ENCODE measurements at regions not wholly inside any gene's neighbourhood (a gene's known extent, or its start where the extent isn't known, plus 50 kb on each side); places are given as distances from the start of the nearest gene placed in this dataset.
"Not testable (repeated sequence)": the region's sequence is repeated elsewhere in the genome, so short reads cannot be mapped to it uniquely, and the experiment has no call there.

DNA sequence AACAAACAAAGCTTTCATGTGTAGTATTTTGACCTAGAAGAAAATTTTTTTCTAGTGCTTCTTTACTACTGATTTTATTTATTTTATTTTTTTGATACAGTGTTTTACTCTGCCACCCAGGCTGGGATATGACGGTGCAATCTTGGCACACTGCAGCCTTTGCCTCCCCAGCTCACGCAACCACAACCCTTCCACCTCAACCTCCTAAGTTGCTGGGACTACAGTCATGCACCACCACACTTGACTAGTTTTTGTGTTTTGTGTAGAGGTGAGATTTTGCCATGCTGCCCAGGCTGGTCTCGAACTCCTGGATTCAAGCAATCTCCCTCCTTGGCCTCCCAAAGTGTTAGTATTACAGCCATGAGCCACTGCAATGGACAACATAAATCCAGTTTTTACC, 1234.0 kb downstream of the CDY2B start:
- no peak for DNase-seq (ENCODE audit: low spot score in 2 of 2)
- no peaks in the 10 kb centered on the region for H3K36me3 ChIP-seq
- no peaks in the 10 kb centered on the region for H3K9me3 ChIP-seq
- 84% methylated on average over 3 of the region's 3 CpGs; no CpG with 5 or more reads in 1 of the 2 donors for WGBS, 2 donors
- H3K4me3 ChIP-seq: no peak overlapping the region
- no peak for TF ChIP-seq EP300 (IDR thresholded peaks at IDR 0.05)
- TF ChIP-seq POLR2A (IDR thresholded peaks at IDR 0.05): no peak
- TF ChIP-seq, protein P1, sequence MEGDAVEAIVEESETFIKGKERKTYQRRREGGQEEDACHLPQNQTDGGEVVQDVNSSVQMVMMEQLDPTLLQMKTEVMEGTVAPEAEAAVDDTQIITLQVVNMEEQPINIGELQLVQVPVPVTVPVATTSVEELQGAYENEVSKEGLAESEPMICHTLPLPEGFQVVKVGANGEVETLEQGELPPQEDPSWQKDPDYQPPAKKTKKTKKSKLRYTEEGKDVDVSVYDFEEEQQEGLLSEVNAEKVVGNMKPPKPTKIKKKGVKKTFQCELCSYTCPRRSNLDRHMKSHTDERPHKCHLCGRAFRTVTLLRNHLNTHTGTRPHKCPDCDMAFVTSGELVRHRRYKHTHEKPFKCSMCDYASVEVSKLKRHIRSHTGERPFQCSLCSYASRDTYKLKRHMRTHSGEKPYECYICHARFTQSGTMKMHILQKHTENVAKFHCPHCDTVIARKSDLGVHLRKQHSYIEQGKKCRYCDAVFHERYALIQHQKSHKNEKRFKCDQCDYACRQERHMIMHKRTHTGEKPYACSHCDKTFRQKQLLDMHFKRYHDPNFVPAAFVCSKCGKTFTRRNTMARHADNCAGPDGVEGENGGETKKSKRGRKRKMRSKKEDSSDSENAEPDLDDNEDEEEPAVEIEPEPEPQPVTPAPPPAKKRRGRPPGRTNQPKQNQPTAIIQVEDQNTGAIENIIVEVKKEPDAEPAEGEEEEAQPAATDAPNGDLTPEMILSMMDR (IDR thresholded peaks at IDR 0.05): no peak
- no peaks in the 10 kb centered on the region for H3K4me1 ChIP-seq
- no peak overlapping the region for H3K27ac ChIP-seq
- H3K27me3 ChIP-seq: no peaks in the 10 kb centered on the region

DNA sequence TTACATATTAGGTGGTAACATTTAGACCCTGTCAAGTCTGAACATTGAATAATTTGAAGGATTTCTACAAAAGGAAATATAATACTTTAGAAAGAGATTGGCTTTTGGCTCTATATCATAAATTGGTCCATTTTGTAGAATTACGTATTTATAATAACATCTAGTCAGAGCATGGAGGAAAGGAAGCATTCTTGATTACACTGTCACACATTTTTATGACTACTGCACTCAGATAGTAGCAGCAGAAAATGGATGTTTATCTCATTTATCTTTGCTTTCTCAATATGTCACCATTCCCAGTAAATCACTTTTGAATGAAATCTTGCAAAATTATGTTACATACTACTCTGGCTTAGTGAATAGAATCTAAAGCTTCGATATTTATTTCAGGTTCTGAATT, 1234.6 kb downstream of the CDY2B start:
- TF ChIP-seq EP300 (IDR thresholded peaks at IDR 0.05): no peak
- no peak for TF ChIP-seq POLR2A (IDR thresholded peaks at IDR 0.05)
- Histone ChIP-seq H3K9me3 (no peaks in the 10 kb centered on the region), H3K36me3 (no peaks in the 10 kb centered on the region), H3K4me3 (no peak overlapping the region), H3K4me1 (no peaks in the 10 kb centered on the region), H3K27ac (no peak overlapping the region), H3K27me3 (no peaks in the 10 kb centered on the region)
- WGBS, 2 donors: 92% methylated on average over 2 of the region's 2 CpGs; no CpG with 5 or more reads in 1 of the 2 donors
- no peak for DNase-seq (ENCODE audit: low spot score in 2 of 2)

DNA sequence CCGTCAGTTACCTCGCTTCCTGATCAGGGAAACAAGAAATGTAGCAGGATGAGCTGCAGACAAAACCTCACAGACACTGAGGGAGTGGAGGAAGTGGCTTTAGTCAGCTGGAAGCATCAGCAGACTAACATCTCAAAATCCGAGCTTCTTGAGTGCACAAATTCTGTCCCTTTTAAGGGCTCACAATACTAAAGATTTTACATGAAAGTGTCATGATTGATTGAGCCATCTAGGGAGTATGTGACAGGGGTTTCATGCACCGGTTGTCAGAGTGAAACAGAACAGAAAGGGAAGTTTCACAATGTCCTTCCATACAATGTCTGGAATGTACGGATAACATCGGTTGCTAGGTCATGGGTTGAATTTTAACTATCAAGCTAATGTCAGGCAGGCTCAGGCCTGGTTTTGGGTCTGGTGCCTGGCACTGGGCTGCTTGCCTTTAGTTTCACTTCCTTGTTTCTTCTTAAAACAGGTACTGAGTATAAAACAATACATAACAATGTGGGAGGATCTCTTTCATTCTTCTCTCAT, 1235.7 kb downstream of the CDY2B start:
- no peak for DNase-seq (ENCODE audit: low spot score in 2 of 2)
- no peak overlapping the region for H3K27ac ChIP-seq
- no peaks in the 10 kb centered on the region for H3K9me3 ChIP-seq
- no peaks in the 10 kb centered on the region for H3K4me1 ChIP-seq
- no peak for TF ChIP-seq EP300 (IDR thresholded peaks at IDR 0.05)
- TF ChIP-seq, protein P1 (IDR thresholded peaks at IDR 0.05): no peak
- TF ChIP-seq POLR2A (IDR thresholded peaks at IDR 0.05): no peak
- H3K36me3 ChIP-seq: no peaks in the 10 kb centered on the region
- 74% methylated on average over 3 of the region's 6 CpGs; no CpG with 5 or more reads in 1 of the 2 donors for WGBS, 2 donors
- no peak overlapping the region for H3K4me3 ChIP-seq
- no peaks in the 10 kb centered on the region for H3K27me3 ChIP-seq

DNA sequence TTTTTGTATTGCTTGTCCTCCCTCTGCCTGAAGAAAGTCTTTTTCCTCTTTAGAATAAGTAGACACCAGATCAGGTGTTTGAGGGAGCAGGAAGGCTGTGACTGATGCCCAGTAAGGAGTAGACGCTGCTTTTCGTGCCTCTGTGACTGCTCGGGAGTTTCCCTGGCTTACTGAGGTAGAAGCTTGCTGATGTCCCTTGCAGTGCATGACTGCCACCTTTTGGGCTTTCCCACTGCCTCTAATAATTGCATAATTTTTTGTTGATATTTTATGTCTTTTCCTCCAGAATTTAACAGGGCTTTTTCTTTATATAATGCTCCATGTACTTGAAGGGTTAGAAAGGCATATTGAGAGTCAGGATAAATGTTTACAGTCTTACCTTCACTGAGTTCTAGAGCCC, 1240.2 kb downstream of the CDY2B start:
- H3K36me3 ChIP-seq: no peaks in the 10 kb centered on the region
- H3K27ac ChIP-seq: no peak overlapping the region
- no peaks in the 10 kb centered on the region for H3K27me3 ChIP-seq
- no peak overlapping the region for H3K4me3 ChIP-seq
- no peaks in the 10 kb centered on the region for H3K4me1 ChIP-seq
- no peak for DNase-seq (ENCODE audit: low spot score in 2 of 2)
- no peaks in the 10 kb centered on the region for H3K9me3 ChIP-seq
- 42% methylated on average over 3 of the region's 3 CpGs; no CpG with 5 or more reads in 1 of the 2 donors for WGBS, 2 donors
- TF ChIP-seq POLR2A (IDR thresholded peaks at IDR 0.05): no peak
- TF ChIP-seq, protein P1 (IDR thresholded peaks at IDR 0.05): peak in 1 of 5 experiments; percentile 4

DNA sequence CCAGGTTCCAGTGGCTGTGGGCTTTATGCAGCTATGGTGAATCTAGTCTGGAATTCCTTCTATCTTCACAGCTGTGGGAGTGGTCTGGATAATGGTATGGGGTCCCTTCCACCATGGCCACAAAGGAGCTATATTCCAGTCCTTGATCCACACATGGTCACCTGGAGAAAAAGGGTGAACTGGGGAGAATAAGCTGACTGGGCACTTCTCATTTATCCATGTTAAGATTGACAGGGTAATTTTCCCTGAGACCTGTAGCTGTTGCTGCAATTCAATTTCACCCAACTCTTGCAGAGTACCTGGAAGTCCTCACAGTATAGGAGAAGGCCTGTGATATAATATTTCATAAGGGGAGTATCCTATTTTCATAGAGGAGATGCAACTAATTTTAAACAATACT, 1241.3 kb downstream of the CDY2B start:
- H3K36me3 ChIP-seq; H3K27me3 ChIP-seq; H3K9me3 ChIP-seq; H3K4me3 ChIP-seq; H3K27ac ChIP-seq; DNase-seq (ENCODE audit: low spot score in 2 of 2); H3K4me1 ChIP-seq: not testable (repeated sequence)

DNA sequence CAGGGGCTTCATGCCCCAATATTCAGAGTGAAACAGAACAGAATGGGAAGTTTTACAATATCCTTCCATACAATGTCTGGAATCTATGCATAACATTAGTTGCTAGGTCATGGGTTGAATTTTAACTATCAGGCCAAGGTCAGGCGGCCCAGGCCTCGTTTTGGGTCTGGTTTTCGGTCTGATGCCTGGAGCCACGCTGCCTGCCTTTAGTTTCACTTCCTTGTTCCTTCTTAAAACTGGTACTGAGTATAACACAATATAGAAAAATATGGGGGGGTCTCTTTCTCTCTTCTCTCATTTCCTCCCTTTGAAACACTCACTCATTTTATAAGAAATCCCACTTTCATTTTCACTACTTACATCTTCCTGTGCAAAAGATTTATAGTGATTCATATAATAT, 1243.8 kb downstream of the CDY2B start:
- TF ChIP-seq, protein P1 (IDR thresholded peaks at IDR 0.05): no peak
- TF ChIP-seq EP300 (IDR thresholded peaks at IDR 0.05) (no peak), POLR2A (IDR thresholded peaks at IDR 0.05) (no peak)

More for the DNA sequence above, 1243.8 kb downstream of the CDY2B start:
- no peaks in the 10 kb centered on the region for H3K36me3 ChIP-seq
- H3K4me3 ChIP-seq: no peak overlapping the region
- H3K9me3 ChIP-seq: no peaks in the 10 kb centered on the region
- WGBS, 2 donors: 64% methylated on average over 4 of the region's 4 CpGs; no CpG with 5 or more reads in 1 of the 2 donors
- no peaks in the 10 kb centered on the region for H3K4me1 ChIP-seq
- H3K27ac ChIP-seq: no peak overlapping the region
- DNase-seq (ENCODE audit: low spot score in 2 of 2): no peak
- H3K27me3 ChIP-seq: no peaks in the 10 kb centered on the region

Data from tibial nerve (tissue), 4 donors.